Activated naive CD8-positive, alpha-beta T cell (primary cell): ENCODE measurements at regions not wholly inside any gene's neighbourhood (a gene's known extent, or its start where the extent isn't known, plus 50 kb on each side); places are given as distances from the start of the nearest gene placed in this dataset.
"Not testable (repeated sequence)": the region's sequence is repeated elsewhere in the genome, so short reads cannot be mapped to it uniquely, and the experiment has no call there.

Experiments
- H3K27ac Mint-ChIP-seq: one replicate; pipeline ENCODE4 v1.8.0; 2021; ENCODE audit warnings: mixed read lengths
- H3K27me3 Mint-ChIP-seq: one replicate; pipeline ENCODE4 v1.8.0; 2021; ENCODE audit warnings: mixed read lengths
- H3K36me3 Mint-ChIP-seq: one replicate; pipeline ENCODE4 v1.8.0; 2021; ENCODE audit warnings: mixed read lengths
- H3K4me1 Mint-ChIP-seq: one replicate; pipeline ENCODE4 v1.8.0; 2021; ENCODE audit warnings: low read depth, mixed read lengths
- H3K4me3 Mint-ChIP-seq: one replicate; pipeline ENCODE4 v1.8.0; 2021; ENCODE audit warnings: mild to moderate bottlenecking, mixed read lengths
- H3K9me3 Mint-ChIP-seq: one replicate; pipeline ENCODE4 v1.8.0; 2021; ENCODE audit warnings: low read depth, mixed read lengths

DNA sequence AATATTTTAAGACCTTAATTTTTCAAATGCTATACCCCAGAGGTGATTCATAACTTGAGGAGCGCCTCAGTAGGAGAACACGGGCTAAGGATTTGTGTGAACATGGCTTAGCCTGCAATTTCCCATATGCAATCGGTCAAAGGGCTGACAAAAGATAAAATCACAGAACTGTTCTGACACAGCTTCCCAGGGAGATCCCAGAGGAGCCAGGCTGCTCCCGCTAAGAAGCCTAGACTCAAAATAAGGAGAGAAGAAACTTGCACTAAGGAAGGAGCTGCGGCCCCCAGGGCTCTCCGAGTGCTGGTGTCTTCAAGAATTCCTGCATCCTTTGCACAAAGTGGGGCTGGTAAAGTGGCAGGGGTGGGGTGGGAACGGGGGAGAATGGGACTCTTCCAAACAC is 106.3 kb upstream of the DLG1 start:
- no peaks in the 10 kb centered on the region for H3K36me3 Mint-ChIP-seq
- H3K27me3 Mint-ChIP-seq: no peaks in the 10 kb centered on the region
- no peak overlapping the region for H3K27ac Mint-ChIP-seq
- H3K4me1 Mint-ChIP-seq: no peaks in the 10 kb centered on the region
- H3K9me3 Mint-ChIP-seq: no peaks in the 10 kb centered on the region
- no peak overlapping the region for H3K4me3 Mint-ChIP-seq

DNA sequence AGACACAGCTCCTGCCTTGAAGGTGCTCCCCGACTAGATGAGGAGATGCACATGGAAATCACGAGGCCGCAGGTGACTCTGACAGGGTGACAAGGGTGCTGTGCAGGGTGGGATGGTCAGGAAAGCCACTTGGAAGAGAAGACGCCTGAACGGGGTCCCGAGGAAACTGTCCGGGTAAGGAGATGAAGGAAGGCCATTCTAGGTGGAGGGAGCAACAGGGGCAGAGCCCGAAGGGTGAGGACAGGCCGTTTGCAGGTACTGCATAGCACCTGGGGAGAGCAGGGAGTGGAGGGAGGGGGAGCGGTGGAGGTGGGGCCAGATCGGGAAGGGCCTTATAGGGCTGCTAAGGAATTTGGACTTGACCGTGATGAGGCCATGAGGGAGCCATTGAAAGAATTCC is 105.6 kb upstream of the DLG1 start:
- Mint-ChIP-seq H3K4me1 (no peaks in the 10 kb centered on the region), H3K36me3 (no peaks in the 10 kb centered on the region), H3K27ac (no peak overlapping the region), H3K4me3 (no peak overlapping the region), H3K27me3 (no peaks in the 10 kb centered on the region), H3K9me3 (no peaks in the 10 kb centered on the region)

DNA sequence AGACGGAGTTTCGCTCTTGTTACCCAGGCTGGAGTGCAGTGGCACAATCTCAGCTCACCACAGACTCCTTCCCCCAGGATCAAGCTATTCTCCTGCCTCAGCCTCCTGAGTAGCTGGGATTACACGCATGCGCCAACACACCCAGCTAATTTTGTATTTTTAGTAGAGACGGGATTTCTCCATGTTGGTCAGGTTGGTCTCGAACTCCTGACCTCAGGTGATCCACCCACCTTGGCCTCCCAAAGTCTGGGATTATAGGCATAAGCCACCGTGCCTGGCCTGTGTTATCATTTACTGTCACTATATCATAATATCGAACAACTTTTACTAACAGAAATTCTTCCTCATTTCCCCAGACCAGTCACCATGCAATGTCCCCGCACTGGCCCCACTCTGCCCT is 104.0 kb upstream of the DLG1 start:
- not testable (repeated sequence) for H3K36me3 Mint-ChIP-seq, H3K4me1 Mint-ChIP-seq

DNA sequence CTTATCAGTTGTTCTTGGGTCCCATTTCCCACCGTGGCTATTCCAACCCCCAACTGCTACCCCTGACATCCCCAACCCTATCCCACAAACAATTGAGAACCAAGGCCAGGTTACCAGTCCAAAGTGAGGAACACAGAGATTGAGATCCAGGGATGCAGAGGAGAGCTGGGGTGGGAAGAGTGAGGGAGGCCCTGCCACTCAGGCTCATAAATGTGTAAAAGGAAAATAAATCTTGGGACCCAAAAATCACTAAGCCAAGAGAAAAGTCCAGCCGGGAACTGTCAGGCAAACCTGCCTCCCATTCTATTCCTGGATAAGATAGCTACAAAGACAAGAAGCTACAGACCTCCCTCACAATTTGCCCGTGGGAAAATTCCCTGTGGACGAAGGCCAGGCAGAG is 101.1 kb upstream of the DLG1 start:
- no peak overlapping the region for H3K27ac Mint-ChIP-seq
- peaks cover 7% of the 10 kb centered on the region for H3K4me1 Mint-ChIP-seq
- no peaks in the 10 kb centered on the region for H3K27me3 Mint-ChIP-seq
- H3K36me3 Mint-ChIP-seq: no peaks in the 10 kb centered on the region
- no peak overlapping the region for H3K4me3 Mint-ChIP-seq
- H3K9me3 Mint-ChIP-seq: no peaks in the 10 kb centered on the region

More for the DNA sequence above, 104.0 kb upstream of the DLG1 start:
- not testable (repeated sequence) for H3K4me3 Mint-ChIP-seq, H3K27ac Mint-ChIP-seq, H3K27me3 Mint-ChIP-seq, H3K9me3 Mint-ChIP-seq

DNA sequence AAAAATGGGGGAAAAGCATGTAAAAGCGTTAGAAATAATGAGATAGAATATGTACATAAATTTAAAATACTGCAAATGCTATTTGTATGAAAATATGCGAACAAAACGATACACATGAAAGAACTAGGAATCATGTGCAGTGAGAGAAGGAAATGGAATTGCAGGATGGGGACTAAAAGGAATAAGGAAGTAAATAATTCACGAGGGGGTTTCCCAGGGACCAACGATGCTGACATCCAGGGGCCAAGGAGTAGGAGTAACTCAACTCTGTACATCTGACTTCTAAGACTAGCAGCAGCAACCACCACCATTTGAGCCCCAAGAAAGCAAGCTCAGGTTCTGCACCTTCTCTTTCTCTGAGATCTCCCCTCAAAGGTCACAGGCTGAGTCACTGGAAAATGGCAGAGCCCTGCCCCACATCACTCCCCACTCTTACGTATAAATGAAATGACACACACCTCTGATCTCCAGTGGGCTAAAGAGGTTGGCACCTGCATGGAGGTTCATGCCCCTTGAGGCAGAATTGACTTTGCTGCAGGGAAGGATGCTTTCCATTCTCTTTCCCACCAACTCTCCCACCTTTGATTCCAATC is 100.0 kb upstream of the DLG1 start:
- Mint-ChIP-seq H3K4me3 (no peak overlapping the region), H3K27ac (peak overlapping the region; percentile 64), H3K36me3 (no peaks in the 10 kb centered on the region), H3K4me1 (peaks cover 7% of the 10 kb centered on the region), H3K9me3 (no peaks in the 10 kb centered on the region), H3K27me3 (no peaks in the 10 kb centered on the region)

DNA sequence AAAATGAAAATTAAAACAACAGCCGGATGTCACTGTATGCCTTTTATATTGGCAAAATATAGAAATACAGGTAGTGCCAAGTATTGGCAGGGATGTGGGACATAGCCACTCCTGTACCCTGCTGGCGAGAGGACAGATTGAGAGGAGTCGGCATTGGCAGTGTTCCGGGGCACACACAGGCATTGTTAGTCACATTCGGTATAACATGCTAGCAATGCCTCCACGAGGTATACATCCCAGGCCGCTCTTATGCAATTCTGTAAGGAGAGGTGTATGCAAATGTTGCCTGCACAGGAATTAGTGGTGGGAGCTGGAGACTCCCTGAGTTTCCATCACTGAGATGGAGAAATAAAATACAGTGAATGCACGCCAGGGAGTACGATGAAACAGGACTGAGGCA is 99.4 kb upstream of the DLG1 start:
- Mint-ChIP-seq H3K36me3 (no peaks in the 10 kb centered on the region), H3K9me3 (no peaks in the 10 kb centered on the region), H3K4me3 (no peak overlapping the region), H3K4me1 (peaks cover 7% of the 10 kb centered on the region), H3K27ac (peak overlapping the region; percentile 17), H3K27me3 (no peaks in the 10 kb centered on the region)

DNA sequence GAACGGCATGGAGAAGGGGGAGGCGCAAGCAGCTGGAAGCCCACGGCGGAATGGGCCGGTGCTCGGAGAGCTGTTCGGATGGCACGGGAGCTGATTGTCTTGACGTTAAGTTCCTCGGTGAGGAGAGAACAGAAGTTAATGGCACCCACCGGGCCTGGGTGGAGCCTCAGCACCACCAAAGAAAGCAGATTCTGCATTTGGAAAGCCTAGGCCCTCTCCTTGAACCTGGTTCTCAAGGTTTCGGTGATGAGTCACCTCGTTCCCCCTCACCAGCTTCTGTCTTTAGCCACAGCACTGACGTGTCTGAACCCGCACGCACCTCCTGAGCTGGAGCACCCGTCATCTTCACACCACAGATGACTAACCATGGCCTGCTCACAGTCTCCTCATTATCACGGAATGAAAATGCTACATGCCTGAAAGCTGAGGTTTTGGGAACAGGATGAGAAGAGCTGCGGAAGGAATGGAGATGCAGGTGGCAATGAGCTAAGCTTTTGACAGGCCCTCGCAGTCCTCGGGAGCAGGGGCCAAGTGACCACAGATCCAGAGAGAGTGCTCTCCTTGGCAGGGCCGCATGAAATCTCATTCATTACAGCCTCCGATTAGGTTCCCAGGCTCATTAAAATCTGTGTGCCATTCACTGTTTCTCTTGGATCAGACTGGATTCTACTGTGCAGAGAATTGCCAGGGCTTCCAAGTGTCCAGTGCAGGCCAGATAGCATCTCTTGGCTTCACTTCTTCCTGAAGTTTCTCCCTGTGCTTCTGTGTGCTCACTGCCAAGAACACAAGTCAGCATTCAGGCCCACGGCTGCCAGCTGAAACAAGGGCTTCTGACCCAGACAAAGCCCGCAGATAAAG is 96.3 kb upstream of the DLG1 start:
- H3K36me3 Mint-ChIP-seq: no peaks in the 10 kb centered on the region
- no peak overlapping the region for H3K27ac Mint-ChIP-seq
- H3K4me1 Mint-ChIP-seq: peaks cover 7% of the 10 kb centered on the region
- no peaks in the 10 kb centered on the region for H3K9me3 Mint-ChIP-seq
- H3K4me3 Mint-ChIP-seq: no peak overlapping the region
- H3K27me3 Mint-ChIP-seq: no peaks in the 10 kb centered on the region

DNA sequence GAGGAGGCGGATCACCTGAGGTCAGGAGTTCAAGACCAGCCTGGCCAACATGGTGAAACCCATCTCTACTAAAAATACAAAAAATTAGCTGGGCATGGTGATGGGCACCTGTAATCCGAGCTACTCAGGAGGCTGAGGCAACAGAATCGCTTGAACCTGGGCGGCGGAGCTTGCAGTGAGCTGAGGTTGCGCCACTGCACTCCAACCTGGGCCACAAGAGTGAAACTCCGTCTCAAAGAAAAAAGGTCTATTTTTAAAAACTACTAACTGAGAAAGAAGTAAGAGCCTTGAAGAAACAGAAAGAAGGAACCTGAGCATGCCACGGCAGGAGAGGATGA is 95.7 kb upstream of the DLG1 start:
- H3K4me1 Mint-ChIP-seq, H3K36me3 Mint-ChIP-seq, H3K27me3 Mint-ChIP-seq, H3K9me3 Mint-ChIP-seq, H3K4me3 Mint-ChIP-seq, H3K27ac Mint-ChIP-seq: not testable (repeated sequence)

DNA sequence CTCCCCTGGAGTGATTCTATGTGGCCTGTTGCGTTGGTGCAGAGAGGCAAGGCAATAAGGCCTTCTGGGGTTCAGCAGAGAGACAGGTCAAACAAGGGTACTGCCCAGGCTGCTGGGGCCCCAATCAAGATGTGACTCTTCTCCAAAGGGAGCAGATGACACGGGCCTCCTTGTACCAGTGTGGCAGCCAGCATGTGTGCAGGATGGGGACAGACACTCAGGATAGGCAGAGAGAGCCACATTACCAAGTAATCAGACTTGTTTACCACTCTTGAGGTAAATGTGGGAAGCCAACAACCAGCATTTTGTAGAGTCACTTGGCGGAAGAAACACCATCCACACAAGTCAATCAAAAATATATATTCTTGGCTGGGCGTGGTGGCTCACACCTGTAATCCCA is 95.3 kb upstream of the DLG1 start:
- no peak overlapping the region for H3K4me3 Mint-ChIP-seq
- peaks cover 7% of the 10 kb centered on the region for H3K4me1 Mint-ChIP-seq
- H3K27me3 Mint-ChIP-seq: no peaks in the 10 kb centered on the region
- H3K27ac Mint-ChIP-seq: no peak overlapping the region
- H3K36me3 Mint-ChIP-seq: no peaks in the 10 kb centered on the region
- no peaks in the 10 kb centered on the region for H3K9me3 Mint-ChIP-seq

DNA sequence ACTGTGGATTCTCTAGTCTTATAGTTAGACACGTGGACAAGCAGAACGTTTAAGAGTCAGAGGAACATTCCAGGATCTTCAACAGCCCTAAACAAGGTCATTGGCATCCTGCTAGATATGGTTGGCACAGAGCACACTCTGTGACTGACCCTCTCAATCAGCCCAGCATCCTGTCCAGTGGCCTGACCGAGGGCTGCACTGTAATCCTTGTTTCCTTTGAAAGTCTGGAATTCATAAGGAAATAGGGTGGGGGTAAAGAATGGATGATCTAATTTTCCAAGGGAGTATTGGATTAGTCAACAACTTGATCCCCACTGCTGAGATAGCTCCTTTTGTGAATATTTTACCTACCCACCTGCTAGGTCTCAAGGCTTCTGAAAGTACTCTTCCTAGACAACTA is 94.5 kb upstream of the DLG1 start:
- Mint-ChIP-seq H3K27ac (no peak overlapping the region), H3K27me3 (no peaks in the 10 kb centered on the region), H3K4me1 (peaks cover under 1% of the 10 kb centered on the region), H3K4me3 (no peak overlapping the region), H3K9me3 (no peaks in the 10 kb centered on the region), H3K36me3 (no peaks in the 10 kb centered on the region)

DNA sequence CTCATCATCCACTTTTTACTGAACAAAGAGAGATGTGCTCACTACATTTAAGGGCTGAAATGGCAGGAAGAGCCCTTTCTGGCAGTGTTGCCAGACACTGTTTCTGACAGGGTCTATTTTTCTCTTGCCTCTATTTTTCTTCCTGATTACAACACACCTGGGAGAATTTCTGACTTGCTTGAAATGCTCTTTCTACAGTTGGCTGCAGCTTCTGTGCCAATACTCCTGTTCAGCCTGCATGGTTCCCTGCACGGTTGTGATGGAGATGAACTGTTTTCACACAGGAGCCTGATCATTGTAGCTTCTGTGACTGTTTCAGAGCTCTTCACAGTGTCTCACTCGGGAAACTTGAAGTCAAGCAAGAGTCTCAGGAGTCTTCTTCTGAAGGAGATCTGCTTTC is 83.0 kb upstream of the DLG1 start:
- Mint-ChIP-seq H3K27me3 (peaks cover 3% of the 10 kb centered on the region), H3K36me3 (no peaks in the 10 kb centered on the region), H3K4me3 (no peak overlapping the region), H3K4me1 (no peaks in the 10 kb centered on the region), H3K9me3 (peaks cover 4% of the 10 kb centered on the region), H3K27ac (no peak overlapping the region)

DNA sequence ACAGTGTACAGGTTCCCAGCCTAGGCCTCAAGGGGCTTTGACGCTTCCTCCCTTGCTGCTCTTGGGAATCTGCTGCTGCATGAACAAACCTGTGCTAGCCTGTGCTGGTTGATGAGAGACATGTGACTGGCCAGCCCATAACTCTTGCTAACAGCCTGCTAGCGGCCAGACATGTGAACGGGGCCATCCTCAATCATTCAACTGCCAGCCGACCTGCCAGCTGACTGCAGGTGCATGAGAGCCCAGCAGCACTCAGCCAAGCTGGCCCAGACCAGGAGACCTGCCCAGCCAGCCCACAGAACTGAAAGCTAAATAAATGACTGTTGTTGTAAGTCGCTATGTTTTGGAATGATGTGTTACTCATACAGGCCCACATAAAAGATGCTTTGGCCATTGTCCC is 82.4 kb upstream of the DLG1 start:
- no peak overlapping the region for H3K27ac Mint-ChIP-seq
- peaks cover 4% of the 10 kb centered on the region for H3K9me3 Mint-ChIP-seq
- H3K27me3 Mint-ChIP-seq: peaks cover 3% of the 10 kb centered on the region
- no peaks in the 10 kb centered on the region for H3K36me3 Mint-ChIP-seq
- H3K4me1 Mint-ChIP-seq: no peaks in the 10 kb centered on the region
- no peak overlapping the region for H3K4me3 Mint-ChIP-seq

DNA sequence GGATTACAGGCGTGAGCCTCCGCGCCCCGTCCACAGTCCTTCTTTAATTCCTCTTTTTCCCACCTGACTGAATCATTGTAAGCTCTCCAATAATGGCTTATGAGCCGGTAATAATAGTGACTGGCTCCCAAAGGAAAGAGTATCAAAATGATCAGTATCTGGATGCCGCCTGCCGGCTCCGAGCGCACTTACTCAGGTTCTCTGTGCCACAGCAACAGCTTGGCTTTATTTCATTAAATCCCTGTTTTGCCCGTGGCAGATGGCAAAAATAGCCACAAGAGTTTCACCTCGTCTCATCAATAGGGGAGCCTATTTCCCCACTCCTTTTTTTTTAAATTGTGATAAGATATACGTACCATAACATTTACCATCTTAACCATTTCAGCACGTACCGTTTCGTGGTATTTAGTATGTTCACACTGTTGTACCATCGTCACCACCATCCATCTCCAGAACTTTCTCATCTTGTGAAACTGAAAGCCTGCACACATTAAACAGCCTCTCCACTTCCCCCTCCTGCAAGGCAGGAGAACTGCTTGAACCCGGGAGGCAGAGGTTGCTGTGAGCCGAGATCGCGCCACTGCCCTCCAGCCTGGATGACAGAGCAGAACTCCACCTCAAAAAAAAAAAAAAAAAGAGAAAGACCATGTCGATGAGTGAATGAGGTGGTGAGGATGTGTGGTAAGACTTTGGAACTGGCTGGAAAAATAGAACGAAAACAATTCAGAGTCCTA is 80.7 kb upstream of the DLG1 start:
- Mint-ChIP-seq H3K36me3 (no peaks in the 10 kb centered on the region), H3K27ac (no peak overlapping the region), H3K4me1 (no peaks in the 10 kb centered on the region), H3K4me3 (no peak overlapping the region), H3K9me3 (no peaks in the 10 kb centered on the region), H3K27me3 (peaks cover 2% of the 10 kb centered on the region)

DNA sequence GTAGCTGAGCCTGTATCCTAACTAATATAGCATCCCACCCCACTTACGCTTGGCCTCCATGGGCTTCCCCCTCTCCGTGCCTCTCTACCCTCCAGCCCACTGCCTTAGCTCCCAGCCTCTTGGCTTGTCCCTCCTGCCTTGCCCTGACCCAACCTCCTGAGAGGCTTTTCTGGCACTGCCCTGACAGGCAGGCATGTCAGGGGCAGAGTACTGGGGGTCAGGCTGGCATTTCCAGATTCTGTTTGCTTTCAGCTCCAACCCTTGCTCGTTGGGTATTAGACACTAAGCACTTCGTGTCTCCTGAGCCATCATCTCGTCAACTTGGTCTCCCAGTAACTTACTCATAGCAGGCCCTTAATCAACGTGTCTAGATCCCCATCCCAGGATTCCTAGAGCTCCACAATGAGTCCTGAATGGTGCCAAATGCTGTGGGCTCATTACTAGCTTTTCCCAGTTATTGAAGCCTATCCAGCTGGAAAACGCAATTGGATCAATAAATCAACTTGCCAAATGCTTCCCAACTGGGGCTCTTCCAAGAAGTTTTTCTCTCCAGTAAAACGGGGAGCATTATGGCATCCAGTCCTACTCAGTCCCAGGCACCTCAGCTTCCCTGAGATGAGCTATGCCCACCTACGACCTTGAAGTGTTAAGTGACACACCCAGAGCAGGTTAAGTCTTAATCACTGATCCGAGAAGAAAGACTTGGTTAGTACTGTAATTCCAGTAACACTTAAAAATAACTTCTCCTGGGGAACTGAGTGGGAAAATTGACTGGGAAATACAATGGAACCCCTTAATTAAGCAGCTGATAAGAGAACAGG is 78.5 kb upstream of the DLG1 start:
- Mint-ChIP-seq H3K4me1 (no peaks in the 10 kb centered on the region), H3K36me3 (no peaks in the 10 kb centered on the region), H3K27me3 (peaks cover 2% of the 10 kb centered on the region), H3K27ac (no peak overlapping the region), H3K4me3 (no peak overlapping the region), H3K9me3 (no peaks in the 10 kb centered on the region)

DNA sequence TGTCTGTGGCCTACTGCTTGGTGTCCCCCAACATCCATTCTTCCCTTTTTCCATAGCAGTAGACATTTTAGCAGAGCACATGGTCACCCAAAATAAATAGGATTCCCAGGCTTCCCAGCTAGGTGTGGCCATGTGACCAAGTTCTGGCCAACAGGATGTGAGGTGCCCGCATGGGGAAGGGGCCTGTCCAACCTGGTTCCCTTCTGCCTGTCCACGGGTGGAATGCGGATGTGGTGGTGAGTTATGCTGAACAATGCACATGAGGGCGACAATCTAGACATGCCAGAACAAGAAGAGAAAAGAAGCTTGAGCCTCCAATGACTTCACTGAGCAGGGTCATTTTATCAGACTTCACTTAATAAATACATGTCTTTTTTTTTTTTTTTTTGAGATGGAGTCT is 77.6 kb upstream of the DLG1 start:
- no peaks in the 10 kb centered on the region for H3K36me3 Mint-ChIP-seq
- no peak overlapping the region for H3K4me3 Mint-ChIP-seq
- no peaks in the 10 kb centered on the region for H3K9me3 Mint-ChIP-seq
- H3K4me1 Mint-ChIP-seq: no peaks in the 10 kb centered on the region
- peaks cover 2% of the 10 kb centered on the region for H3K27me3 Mint-ChIP-seq
- H3K27ac Mint-ChIP-seq: no peak overlapping the region
